ENCODE measurements at regions not wholly inside any gene's neighbourhood (a gene's known extent, or its start where the extent isn't known, plus 50 kb on each side); places are given as distances from the start of the nearest gene placed in this dataset.

DNA sequence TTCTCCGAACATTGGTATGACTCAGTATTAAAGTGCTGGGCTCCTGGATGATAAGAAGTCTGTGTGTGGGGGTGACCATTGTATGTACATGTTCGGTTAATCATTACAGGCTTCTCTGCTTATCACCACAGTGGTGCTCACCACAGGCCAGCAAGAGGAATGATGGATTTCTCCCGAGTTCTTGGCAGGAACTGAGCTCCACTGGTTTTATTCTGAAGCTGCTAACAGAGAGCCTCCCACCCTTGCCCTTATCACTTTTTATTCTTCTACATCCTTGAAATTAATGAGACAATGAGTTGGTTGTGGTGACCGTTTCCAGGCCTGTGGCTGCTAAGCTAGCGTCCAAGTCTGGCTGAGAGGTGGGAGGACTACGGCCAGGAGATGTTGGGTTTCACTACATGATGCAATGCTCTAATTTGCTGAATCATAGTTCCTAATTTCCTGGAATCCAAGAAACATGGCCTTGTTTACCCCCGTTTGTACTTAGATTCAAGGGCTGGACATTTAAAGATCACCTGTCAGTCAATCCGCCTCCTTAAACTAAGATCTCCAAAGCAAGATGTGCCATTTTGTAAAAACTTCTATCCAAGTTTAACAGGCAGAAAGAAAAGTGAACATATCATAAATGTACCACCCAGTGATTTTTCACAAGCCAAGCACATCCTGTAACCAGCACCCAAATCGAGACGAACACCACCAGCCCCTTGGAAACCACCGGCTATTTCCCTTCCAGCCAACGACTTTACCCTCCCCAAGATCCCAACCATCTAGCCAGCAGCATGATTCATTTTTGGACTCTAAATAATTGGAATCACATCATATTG, 172.5 kb downstream of the FOXA2 start (continued):
- TF ChIP-seq DNMT1 (CRISPR knock-in tag; IDR thresholded peaks at IDR 0.05) (0 out of 2 replicates have a peak, but pooled peaks have one; percentile 37), ZNF572 (CRISPR knock-in tag; IDR thresholded peaks at IDR 0.05) (no peak), SUZ12 (IDR thresholded peaks at IDR 0.05; ENCODE audit: low read depth, low read length) (no peak), TP53 (CRISPR knock-in tag; conservative IDR thresholded peaks at IDR 0.05) (no peak), RFX1 (IDR thresholded peaks at IDR 0.05) (no peak), ZNF17 (CRISPR knock-in tag; IDR thresholded peaks at IDR 0.05) (no peak), AGO1 (IDR thresholded peaks at IDR 0.05; ENCODE audit: low read depth, low read length, poor library complexity, severe bottlenecking) (no peak), FOXM1 (CRISPR knock-in tag; IDR thresholded peaks at IDR 0.05) (no peak), RFXAP (CRISPR knock-in tag; IDR thresholded peaks at IDR 0.05; ENCODE audit: borderline replicate concordance) (no peak), GPN1 (CRISPR knock-in tag; IDR thresholded peaks at IDR 0.05; ENCODE audit: borderline replicate concordance) (no peak), SOX5 (CRISPR knock-in tag; IDR thresholded peaks at IDR 0.05; ENCODE audit: borderline replicate concordance) (peak; percentile 70; the same call in 1 of the 2 replicates), ZNF143 (CRISPR knock-in tag; IDR thresholded peaks at IDR 0.05) (no peak), ELF4 (CRISPR knock-in tag; IDR thresholded peaks at IDR 0.05; ENCODE audit: borderline replicate concordance) (no peak; the same call in 1 of the 2 replicates), ZKSCAN8 (CRISPR knock-in tag; IDR thresholded peaks at IDR 0.05; ENCODE audit: borderline replicate concordance) (no peak; the same call in 1 of the 2 replicates), ZNF556 (CRISPR knock-in tag; IDR thresholded peaks at IDR 0.05; ENCODE audit: borderline replicate concordance) (no peak)
- TF ChIP-seq, protein P1, sequence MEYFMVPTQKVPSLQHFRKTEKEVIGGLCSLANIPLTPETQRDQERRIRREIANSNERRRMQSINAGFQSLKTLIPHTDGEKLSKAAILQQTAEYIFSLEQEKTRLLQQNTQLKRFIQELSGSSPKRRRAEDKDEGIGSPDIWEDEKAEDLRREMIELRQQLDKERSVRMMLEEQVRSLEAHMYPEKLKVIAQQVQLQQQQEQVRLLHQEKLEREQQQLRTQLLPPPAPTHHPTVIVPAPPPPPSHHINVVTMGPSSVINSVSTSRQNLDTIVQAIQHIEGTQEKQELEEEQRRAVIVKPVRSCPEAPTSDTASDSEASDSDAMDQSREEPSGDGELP (IDR thresholded peaks at IDR 0.05; ENCODE audit: borderline replicate concordance, low read depth), result no peak
- TF ChIP-seq, protein P2, sequence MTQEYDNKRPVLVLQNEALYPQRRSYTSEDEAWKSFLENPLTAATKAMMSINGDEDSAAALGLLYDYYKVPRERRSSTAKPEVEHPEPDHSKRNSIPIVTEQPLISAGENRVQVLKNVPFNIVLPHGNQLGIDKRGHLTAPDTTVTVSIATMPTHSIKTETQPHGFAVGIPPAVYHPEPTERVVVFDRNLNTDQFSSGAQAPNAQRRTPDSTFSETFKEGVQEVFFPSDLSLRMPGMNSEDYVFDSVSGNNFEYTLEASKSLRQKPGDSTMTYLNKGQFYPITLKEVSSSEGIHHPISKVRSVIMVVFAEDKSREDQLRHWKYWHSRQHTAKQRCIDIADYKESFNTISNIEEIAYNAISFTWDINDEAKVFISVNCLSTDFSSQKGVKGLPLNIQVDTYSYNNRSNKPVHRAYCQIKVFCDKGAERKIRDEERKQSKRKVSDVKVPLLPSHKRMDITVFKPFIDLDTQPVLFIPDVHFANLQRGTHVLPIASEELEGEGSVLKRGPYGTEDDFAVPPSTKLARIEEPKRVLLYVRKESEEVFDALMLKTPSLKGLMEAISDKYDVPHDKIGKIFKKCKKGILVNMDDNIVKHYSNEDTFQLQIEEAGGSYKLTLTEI (CRISPR knock-in tag; conservative IDR thresholded peaks at IDR 0.05), result no peak
- TF ChIP-seq, protein P3, sequence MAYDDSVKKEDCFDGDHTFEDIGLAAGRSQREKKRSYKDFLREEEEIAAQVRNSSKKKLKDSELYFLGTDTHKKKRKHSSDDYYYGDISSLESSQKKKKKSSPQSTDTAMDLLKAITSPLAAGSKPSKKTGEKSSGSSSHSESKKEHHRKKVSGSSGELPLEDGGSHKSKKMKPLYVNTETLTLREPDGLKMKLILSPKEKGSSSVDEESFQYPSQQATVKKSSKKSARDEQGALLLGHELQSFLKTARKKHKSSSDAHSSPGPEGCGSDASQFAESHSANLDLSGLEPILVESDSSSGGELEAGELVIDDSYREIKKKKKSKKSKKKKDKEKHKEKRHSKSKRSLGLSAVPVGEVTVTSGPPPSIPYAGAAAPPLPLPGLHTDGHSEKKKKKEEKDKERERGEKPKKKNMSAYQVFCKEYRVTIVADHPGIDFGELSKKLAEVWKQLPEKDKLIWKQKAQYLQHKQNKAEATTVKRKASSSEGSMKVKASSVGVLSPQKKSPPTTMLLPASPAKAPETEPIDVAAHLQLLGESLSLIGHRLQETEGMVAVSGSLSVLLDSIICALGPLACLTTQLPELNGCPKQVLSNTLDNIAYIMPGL (CRISPR knock-in tag; IDR thresholded peaks at IDR 0.05; ENCODE audit: borderline replicate concordance in 1 of 2, low read depth in 1 of 2), result peak; percentile 50 to 64; a peak in 2 of 4 replicates
- TF ChIP-seq, protein P4, sequence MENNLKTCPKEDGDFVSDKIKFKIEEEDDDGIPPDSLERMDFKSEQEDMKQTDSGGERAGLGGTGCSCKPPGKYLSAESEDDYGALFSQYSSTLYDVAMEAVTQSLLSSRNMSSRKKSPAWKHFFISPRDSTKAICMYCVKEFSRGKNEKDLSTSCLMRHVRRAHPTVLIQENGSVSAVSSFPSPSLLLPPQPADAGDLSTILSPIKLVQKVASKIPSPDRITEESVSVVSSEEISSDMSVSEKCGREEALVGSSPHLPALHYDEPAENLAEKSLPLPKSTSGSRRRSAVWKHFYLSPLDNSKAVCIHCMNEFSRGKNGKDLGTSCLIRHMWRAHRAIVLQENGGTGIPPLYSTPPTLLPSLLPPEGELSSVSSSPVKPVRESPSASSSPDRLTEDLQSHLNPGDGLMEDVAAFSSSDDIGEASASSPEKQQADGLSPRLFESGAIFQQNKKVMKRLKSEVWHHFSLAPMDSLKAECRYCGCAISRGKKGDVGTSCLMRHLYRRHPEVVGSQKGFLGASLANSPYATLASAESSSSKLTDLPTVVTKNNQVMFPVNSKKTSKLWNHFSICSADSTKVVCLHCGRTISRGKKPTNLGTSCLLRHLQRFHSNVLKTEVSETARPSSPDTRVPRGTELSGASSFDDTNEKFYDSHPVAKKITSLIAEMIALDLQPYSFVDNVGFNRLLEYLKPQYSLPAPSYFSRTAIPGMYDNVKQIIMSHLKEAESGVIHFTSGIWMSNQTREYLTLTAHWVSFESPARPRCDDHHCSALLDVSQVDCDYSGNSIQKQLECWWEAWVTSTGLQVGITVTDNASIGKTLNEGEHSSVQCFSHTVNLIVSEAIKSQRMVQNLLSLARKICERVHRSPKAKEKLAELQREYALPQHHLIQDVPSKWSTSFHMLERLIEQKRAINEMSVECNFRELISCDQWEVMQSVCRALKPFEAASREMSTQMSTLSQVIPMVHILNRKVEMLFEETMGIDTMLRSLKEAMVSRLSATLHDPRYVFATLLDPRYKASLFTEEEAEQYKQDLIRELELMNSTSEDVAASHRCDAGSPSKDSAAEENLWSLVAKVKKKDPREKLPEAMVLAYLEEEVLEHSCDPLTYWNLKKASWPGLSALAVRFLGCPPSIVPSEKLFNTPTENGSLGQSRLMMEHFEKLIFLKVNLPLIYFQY (CRISPR knock-in tag; IDR thresholded peaks at IDR 0.05; ENCODE audit: borderline replicate concordance), result 0 out of 2 replicates have a peak, but pooled peaks have one; percentile 45

All from HepG2 (cell line).